B cell (primary cell): ENCODE measurements at regions not wholly inside any gene's neighbourhood (a gene's known extent, or its start where the extent isn't known, plus 50 kb on each side); places are given as distances from the start of the nearest gene placed in this dataset.

Experiments
- ATAC-seq: fragments of 200-7000 bp; cut with Tn5 transposase; one replicate; pipeline ENCODE4 v1.10.0; 2021; ENCODE audit warnings: low read depth, mild to moderate bottlenecking, moderate number of reproducible peaks, moderate library complexity
- CTCF ChIA-PET: fragments of 350-600 bp; sonication (Branson Sonifier 250); formaldehyde crosslinking; loops from one replicate; lab custom pipeline; 2021; ENCODE audit warnings: antibody characterized with exemption, inconsistent platforms; lab: Charles Lee
- POLR2A ChIA-PET: fragments of 350-600 bp; sonication (Branson Sonifier 250); formaldehyde crosslinking; loops from one replicate; lab custom pipeline; 2021; ENCODE audit warnings: antibody characterized with exemption; lab: Charles Lee
- DNase-seq: peaks from one replicate; pipeline ENCODE4 v3.0.0; 2013
- H2AFZ ChIP-seq: 2 replicates; pipeline ENCODE4 v1.6.1; 2012; ENCODE audit warnings: mild to moderate bottlenecking, low read depth, low read length; ENCODE audit not compliant: insufficient read depth, poor library complexity, severe bottlenecking
- H3K27ac ChIP-seq, 2 donors: 1 replicate in 1 of 2; 2 replicates in 1 of 2; pipeline ENCODE4 v1.5.1; 2012 to 2013; ENCODE audit warnings: low read length in 2 of 2, mild to moderate bottlenecking in 2 of 2, moderate library complexity in 1 of 2
- H3K27me3 ChIP-seq, 4 experiments: fragments of 200-600 bp in 1 of 4; sonication (generic) in 1 of 4; replicated peaks in 1 of 4; 1 replicate in 2 of 4; 2 replicates in 2 of 4; pipeline versions ENCODE4 v1.6.1 to v1.7.0; 2013 to 2016; ENCODE audit warnings: low read length in 3 of 4, mild to moderate bottlenecking in 2 of 4, mixed read lengths in 1 of 4, moderate library complexity in 1 of 4; ENCODE audit not compliant: insufficient read depth in 4 of 4, control insufficient read depth in 3 of 4; ENCODE audit errors: control extremely low read depth in 1 of 4
- H3K36me3 ChIP-seq, 2 experiments: replicated peaks in 1 of 2; 1 replicate in 1 of 2; 2 replicates in 1 of 2; pipeline versions ENCODE4 v1.6.1 to v1.7.1; 2013; ENCODE audit warnings: low read length in 1 of 2; ENCODE audit not compliant: insufficient read depth in 2 of 2, control insufficient read depth in 1 of 2; ENCODE audit errors: control extremely low read depth in 1 of 2, extremely low read depth in 1 of 2
- H3K4me1 ChIP-seq, 2 donors: fragments of 200-600 bp in 1 of 2; sonication (generic) in 1 of 2; 1 replicate in 1 of 2; 2 replicates in 1 of 2; pipeline versions ENCODE4 v1.5.1 to v1.6.1; 2013 to 2017; ENCODE audit warnings: low read length in 2 of 2; ENCODE audit not compliant: control insufficient read depth in 2 of 2, insufficient read depth in 2 of 2
- H3K4me2 ChIP-seq: replicated peaks from 2 replicates; pipeline ENCODE3; 2012; ENCODE audit warnings: mild to moderate bottlenecking, low read depth, low read length; ENCODE audit not compliant: poor library complexity, severe bottlenecking
- H3K4me3 ChIP-seq, 5 experiments: fragments of 200-600 bp in 1 of 5; sonication (generic) in 1 of 5; 1 replicate in 3 of 5; 2 replicates in 2 of 5; pipeline versions ENCODE4 v1.5.1 to v1.7.0; 2011 to 2016; ENCODE audit warnings: low read length in 4 of 5, mild to moderate bottlenecking in 4 of 5, low read depth in 2 of 5, control low read depth in 1 of 5, moderate library complexity in 1 of 5; ENCODE audit not compliant: insufficient read depth in 1 of 5; ENCODE audit errors: control extremely low read depth in 1 of 5, extremely low read depth in 1 of 5
- H3K79me2 ChIP-seq: fragments of 200-600 bp; sonication (generic); one replicate; pipeline ENCODE4 v1.6.0; 2016; ENCODE audit warnings: low read length; ENCODE audit not compliant: control insufficient read depth, insufficient read depth
- H3K9ac ChIP-seq: fragments of 200-600 bp; sonication (generic); 2 replicates; pipeline ENCODE4 v1.6.1; 2017; ENCODE audit warnings: mild to moderate bottlenecking, low read length, moderate library complexity
- H3K9me3 ChIP-seq, 3 donors: one replicate each; pipeline versions ENCODE4 v1.6.1 to v1.7.1; 2013; ENCODE audit warnings: low read length in 2 of 3; ENCODE audit not compliant: control insufficient read depth in 2 of 3, insufficient read depth in 1 of 3; ENCODE audit errors: control extremely low read depth in 1 of 3
- H4K20me1 ChIP-seq: 2 replicates; pipeline ENCODE4 v1.6.0; 2012; ENCODE audit warnings: mild to moderate bottlenecking, low read length; ENCODE audit not compliant: insufficient read depth, control insufficient read depth, poor library complexity, severe bottlenecking
- H3K27ac Mint-ChIP-seq: one replicate; pipeline ENCODE4 v1.8.0; 2021; ENCODE audit warnings: mixed read lengths
- H3K27me3 Mint-ChIP-seq: one replicate; pipeline ENCODE4 v1.8.0; 2021; ENCODE audit warnings: mixed read lengths
- H3K4me1 Mint-ChIP-seq: one replicate; pipeline ENCODE4 v1.8.0; 2021; ENCODE audit warnings: mixed read lengths
- H3K4me3 Mint-ChIP-seq: one replicate; pipeline ENCODE4 v1.8.0; 2021; ENCODE audit warnings: mixed read lengths
- H3K9me3 Mint-ChIP-seq: one replicate; pipeline ENCODE4 v1.8.0; 2022; ENCODE audit warnings: mixed read lengths; ENCODE audit not compliant: insufficient read depth
- CTCF ChIP-seq: fragments of 200-600 bp; IDR thresholded peaks from one replicate; pipeline ENCODE4 v1.8.0; 2022; ENCODE audit warnings: antibody characterized with exemption, mild to moderate bottlenecking
- EZH2 ChIP-seq: IDR thresholded peaks from 2 replicates; pipeline ENCODE4 v1.6.1; 2012; ENCODE audit warnings: borderline replicate concordance, low read depth, mild to moderate bottlenecking, moderate library complexity, low read length; ENCODE audit not compliant: insufficient read depth, poor library complexity, severe bottlenecking
- intact Hi-C: fragments of 100-400 bp; cut with micrococcal nuclease; formaldehyde crosslinking; loops from one replicate; pipeline ENCODE4 v1.10.0; 2022

GRCh38 chr4:71288875-71289274, 49.9 kb upstream of the SLC4A4 start:
- Histone ChIP-seq H4K20me1 (no peaks in the 10 kb centered on the region), H3K9me3 (no peaks in the 10 kb centered on the region), H3K4me3 (no peak overlapping the region), H3K36me3 (no peaks in the 10 kb centered on the region), H3K27me3 (no peaks in the 10 kb centered on the region), H3K4me2 (no peak overlapping the region), H3K79me2 (no peaks in the 10 kb centered on the region), H3K27ac (no peak overlapping the region), H3K9ac (no peak overlapping the region), H2AFZ (no peak overlapping the region), H3K4me1 (no peaks in the 10 kb centered on the region)
- TF ChIP-seq EZH2 (no peak), CTCF (no peak)
- Mint-ChIP-seq H3K9me3 (no peaks in the 10 kb centered on the region), H3K4me3 (no peak overlapping the region), H3K27me3 (peaks cover 8% of the 10 kb centered on the region), H3K4me1 (no peaks in the 10 kb centered on the region), H3K27ac (no peak overlapping the region)
- DNase-seq: no peak
- intact Hi-C loops: no loop called here
- ChIA-PET POLR2A (no interaction called here), CTCF (no interaction called here)
- no peak for ATAC-seq
